ENCODE measurements at regions not wholly inside any gene's neighbourhood (a gene's known extent, or its start where the extent isn't known, plus 50 kb on each side); places are given as distances from the start of the nearest gene placed in this dataset.
"Not testable (repeated sequence)": the region's sequence is repeated elsewhere in the genome, so short reads cannot be mapped to it uniquely, and the experiment has no call there.

- DNase-seq: no peak
Observed at GRCh38 chr1:38787041-38787440, 72.5 kb downstream of the RRAGC start.

- no peak for DNase-seq
Observed at GRCh38 chr1:38786040-38786436, 73.5 kb downstream of the RRAGC start.

- no peak for DNase-seq
Observed at GRCh38 chr1:38785285-38786039, 74.1 kb downstream of the RRAGC start.

- peak; percentile 52 to 65 (median 63) for DNase-seq
Observed at GRCh38 chr1:38784452-38785284, 74.9 kb downstream of the RRAGC start.

- DNase-seq: peak in 1 of 3 donors; percentile 2
Observed at GRCh38 chr1:38783640-38784229, 75.8 kb downstream of the RRAGC start.

GRCh38 chr1:38781872-38782617 lies 77.5 kb downstream of the RRAGC start:
- DNase-seq: peak in 1 of 3 donors; percentile 9

- no peak for DNase-seq
Observed at GRCh38 chr1:38780133-38780532, 79.4 kb downstream of the RRAGC start.

GRCh38 chr1:38779491-38779890 lies 80.1 kb downstream of the RRAGC start:
- DNase-seq: no peak

- no peak for DNase-seq
Observed at GRCh38 chr1:38778521-38778920, 81.1 kb downstream of the RRAGC start.

- no peak for DNase-seq
Observed at GRCh38 chr1:38778051-38778450, 81.5 kb downstream of the RRAGC start.

- no peak for DNase-seq
Observed at GRCh38 chr1:38777464-38777957, 82.1 kb downstream of the RRAGC start.

GRCh38 chr1:38776466-38777065 lies 83.0 kb downstream of the RRAGC start:
- no peak for DNase-seq

GRCh38 chr1:38775175-38775845 lies 84.3 kb downstream of the RRAGC start:
- DNase-seq: no peak

GRCh38 chr1:38773483-38773882 lies 86.1 kb downstream of the RRAGC start:
- DNase-seq: no peak

- no peak for DNase-seq
Observed at GRCh38 chr1:38772953-38773352, 86.6 kb downstream of the RRAGC start.

GRCh38 chr1:38772026-38772425 lies 87.5 kb downstream of the RRAGC start:
- DNase-seq: no peak

- DNase-seq: not testable (repeated sequence)
Observed at GRCh38 chr1:38770516-38771173, 88.9 kb downstream of the RRAGC start.

GRCh38 chr1:38766125-38766524 lies 93.4 kb downstream of the RRAGC start:
- no peak for DNase-seq

- DNase-seq: no peak
Observed at GRCh38 chr1:38763121-38763520, 96.5 kb downstream of the RRAGC start.

- DNase-seq: no peak
Observed at GRCh38 chr1:38760562-38760961, 99.0 kb downstream of the RRAGC start.

- DNase-seq: no peak
Observed at GRCh38 chr1:38758820-38759219, 100.8 kb downstream of the RRAGC start.

All from suppressor macrophage treated with lipopolysaccharide for 1 hour (primary cell).